H1 (cell line): ENCODE measurements at regions not wholly inside any gene's neighbourhood (a gene's known extent, or its start where the extent isn't known, plus 50 kb on each side); places are given as distances from the start of the nearest gene placed in this dataset.

ENCODE experiments used
- CTCF ChIA-PET: fragments of 300-600 bp; sonication (Branson Sonifier 250); formaldehyde crosslinking; loops from one replicate; lab custom pipeline; 2021; ENCODE audit not compliant: partially characterized antibody; lab: Charles Lee
- POLR2A ChIA-PET: fragments of 300-600 bp; sonication (Branson Sonifier 250); formaldehyde crosslinking; loops from one replicate; lab custom pipeline; 2021; ENCODE audit warnings: inconsistent platforms; ENCODE audit not compliant: partially characterized antibody; lab: Charles Lee
- DNase-seq, 2 experiments: peaks; one replicate each; pipeline versions ENCODE4 v3.0.0 to v3.0.0-alpha.2; 2010 to 2022; ENCODE audit warnings: low spot score in 2 of 2, low read depth in 1 of 2, mixed read lengths in 1 of 2
- FAIRE-seq: peaks from 2 replicates; lab custom pipeline; 2011; peaks lifted over from hg19 to GRCh38; lab: Jason Lieb, UNC
- H2AFZ ChIP-seq: 2 replicates; pipeline ENCODE4 v1.8.1; 2012; ENCODE audit warnings: low read length, inconsistent platforms
- H2AK5ac ChIP-seq: 2 replicates; pipeline ENCODE4 v1.6.1; 2013; ENCODE audit warnings: low read depth, low read length
- H2BK120ac ChIP-seq: replicated peaks from 2 replicates; pipeline ENCODE3; 2013; ENCODE audit warnings: low read depth, low read length, inconsistent platforms
- H2BK12ac ChIP-seq: 2 replicates; pipeline ENCODE4 v1.6.1; 2013; ENCODE audit warnings: low read depth, low read length
- H2BK15ac ChIP-seq: 2 replicates; pipeline ENCODE4 v1.6.1; 2013; ENCODE audit warnings: low read length
- H2BK20ac ChIP-seq: 2 replicates; pipeline ENCODE4 v1.6.1; 2013; ENCODE audit warnings: low read length
- H2BK5ac ChIP-seq: 2 replicates; pipeline ENCODE4 v1.6.1; 2013; ENCODE audit warnings: low read depth, low read length
- H3K14ac ChIP-seq: 2 replicates; pipeline ENCODE4 v1.6.1; 2013; ENCODE audit warnings: inconsistent platforms; ENCODE audit not compliant: insufficient read length
- H3K18ac ChIP-seq: 2 replicates; pipeline ENCODE4 v1.6.1; 2013; ENCODE audit warnings: low read length; ENCODE audit errors: extremely low read depth
- H3K23ac ChIP-seq: 2 replicates; pipeline ENCODE4 v1.6.1; 2013; ENCODE audit warnings: inconsistent platforms; ENCODE audit not compliant: insufficient read length
- H3K23me2 ChIP-seq: 2 replicates; pipeline ENCODE4 v1.6.1; 2013; ENCODE audit warnings: low read depth, low read length
- H3K27ac ChIP-seq: 2 replicates; pipeline ENCODE4 v1.6.1; 2011; ENCODE audit warnings: low read depth, low read length, inconsistent platforms
- H3K27me3 ChIP-seq, 4 experiments: replicated peaks in 1 of 4; 1 replicate in 1 of 4; 2 replicates in 3 of 4; pipeline versions ENCODE4 v1.6.1 to v1.8.1; 2011 to 2013; ENCODE audit warnings: low read length in 3 of 4, mild to moderate bottlenecking in 3 of 4, inconsistent platforms in 2 of 4, mixed read lengths in 2 of 4, moderate library complexity in 1 of 4; ENCODE audit not compliant: control insufficient read depth in 3 of 4, insufficient read depth in 3 of 4; ENCODE audit errors: extremely low read depth in 1 of 4
- H3K36me3 ChIP-seq, 4 experiments: 2 replicates each; pipeline versions ENCODE4 v1.6.1 to v1.8.1; 2011 to 2013; ENCODE audit warnings: mild to moderate bottlenecking in 4 of 4, low read length in 3 of 4, moderate library complexity in 2 of 4, control low read depth in 1 of 4, inconsistent platforms in 1 of 4; ENCODE audit not compliant: insufficient read depth in 4 of 4, control insufficient read depth in 2 of 4
- H3K4ac ChIP-seq: replicated peaks from 2 replicates; pipeline ENCODE3; 2013; ENCODE audit warnings: low read length, low read depth, mixed read lengths, inconsistent platforms; ENCODE audit not compliant: insufficient read length
- H3K4me1 ChIP-seq, 4 experiments: replicated peaks in 1 of 4; 1 replicate in 1 of 4; 2 replicates in 3 of 4; pipeline versions ENCODE4 v1.6.1 to v1.8.1; 2011 to 2013; ENCODE audit warnings: low read length in 3 of 4, inconsistent platforms in 2 of 4, mixed read lengths in 1 of 4; ENCODE audit not compliant: insufficient read depth in 4 of 4, control insufficient read depth in 3 of 4
- H3K4me2 ChIP-seq, 2 experiments: 2 replicates each; pipeline versions ENCODE4 v1.6.1 to v1.8.1; 2011 to 2013; ENCODE audit warnings: low read depth in 2 of 2, low read length in 2 of 2, control low read depth in 1 of 2, inconsistent platforms in 1 of 2, mild to moderate bottlenecking in 1 of 2; ENCODE audit not compliant: insufficient read depth in 1 of 2
- H3K4me3 ChIP-seq, 4 experiments: fragments of 200-600, 300-600 bp in 1 of 4; sonication (generic), shearing (Covaris generic), sonication (Bioruptor Twin) in 1 of 4; 2 replicates each; pipeline versions ENCODE4 v1.5.1 to v1.8.1; 2011 to 2016; ENCODE audit warnings: low read length in 4 of 4, low read depth in 3 of 4, control low read depth in 2 of 4, inconsistent platforms in 2 of 4, mild to moderate bottlenecking in 2 of 4, mixed read lengths in 1 of 4, moderate library complexity in 1 of 4; ENCODE audit not compliant: insufficient read depth in 2 of 4; ENCODE audit errors: extremely low read depth in 1 of 4
- H3K56ac ChIP-seq: replicated peaks from 2 replicates; pipeline ENCODE3; 2013; ENCODE audit warnings: low read depth, mild to moderate bottlenecking, mixed read lengths, low read length, inconsistent platforms; ENCODE audit not compliant: insufficient read length
- H3K79me1 ChIP-seq: 2 replicates; pipeline ENCODE4 v1.6.1; 2013; ENCODE audit warnings: low read depth, low read length, control low read depth
- H3K79me2 ChIP-seq, 2 experiments: 2 replicates each; pipeline versions ENCODE4 v1.6.1 to v1.8.1; 2012 to 2013; ENCODE audit warnings: low read length in 2 of 2, mild to moderate bottlenecking in 2 of 2, inconsistent platforms in 1 of 2; ENCODE audit not compliant: insufficient read depth in 2 of 2, control insufficient read depth in 1 of 2
- H3K9ac ChIP-seq, 4 experiments: replicated peaks in 1 of 4; 1 replicate in 1 of 4; 2 replicates in 3 of 4; pipeline versions ENCODE4 v1.6.1 to v1.8.1; 2011 to 2013; ENCODE audit warnings: low read depth in 3 of 4, low read length in 3 of 4, control low read depth in 2 of 4, mild to moderate bottlenecking in 2 of 4, moderate library complexity in 2 of 4, inconsistent platforms in 1 of 4; ENCODE audit errors: extremely low read depth in 1 of 4
- H3K9me3 ChIP-seq, 2 experiments: 2 replicates each; pipeline versions ENCODE4 v1.6.1 to v1.8.1; 2012 to 2013; ENCODE audit warnings: mild to moderate bottlenecking in 2 of 2, moderate library complexity in 2 of 2, control low read depth in 1 of 2, inconsistent platforms in 1 of 2, low read depth in 1 of 2, low read length in 1 of 2, mixed read lengths in 1 of 2; ENCODE audit not compliant: insufficient read depth in 2 of 2
- H4K20me1 ChIP-seq, 2 experiments: replicated peaks in 1 of 2; 2 replicates each; pipeline versions ENCODE3 to v1.8.1; 2011 to 2013; ENCODE audit warnings: inconsistent platforms in 2 of 2, low read length in 2 of 2, mild to moderate bottlenecking in 1 of 2; ENCODE audit not compliant: insufficient read depth in 2 of 2, control insufficient read depth in 1 of 2
- H4K5ac ChIP-seq: 2 replicates; pipeline ENCODE4 v1.6.1; 2013; ENCODE audit warnings: low read length, low read depth, mixed read lengths, inconsistent platforms; ENCODE audit not compliant: insufficient read length
- H4K8ac ChIP-seq: 2 replicates; pipeline ENCODE4 v1.8.0; 2013; ENCODE audit warnings: mild to moderate bottlenecking, moderate library complexity, low read length, inconsistent platforms; ENCODE audit not compliant: insufficient read depth; ENCODE audit errors: extremely low read depth
- H4K91ac ChIP-seq: replicated peaks from 2 replicates; pipeline ENCODE3; 2013; ENCODE audit warnings: low read length, mixed read lengths, inconsistent platforms; ENCODE audit not compliant: insufficient read length
- JUND ChIP-seq: IDR thresholded peaks from 2 replicates; pipeline ENCODE4 v1.6.1; 2011; ENCODE audit warnings: mild to moderate bottlenecking, improper control_type of control experiment, low read length
- RAD21 ChIP-seq, 2 experiments: IDR thresholded peaks in 1 of 2; conservative IDR thresholded peaks in 1 of 2; 2 replicates each; pipeline ENCODE4 v1.6.1; 2011; ENCODE audit warnings: low read depth in 2 of 2, low read length in 2 of 2, improper control_type of control experiment in 1 of 2, inconsistent platforms in 1 of 2, mild to moderate bottlenecking in 1 of 2, moderate library complexity in 1 of 2
- WGBS, 2 experiments: shearing (Covaris generic) in 1 of 2; methylation state at CpG; one replicate each; pipeline versions ENCODE4 v1.1.6 to v1.1.7; 2013 to 2015; ENCODE audit warnings: low lambda C conversion rate in 2 of 2, mixed read lengths in 2 of 2, inconsistent platforms in 1 of 2, low coverage in 1 of 2, missing lambda C conversion rate in 1 of 2; ENCODE audit not compliant: insufficient replicate concordance in 2 of 2, insufficient coverage in 1 of 2, insufficient read length in 1 of 2; ENCODE audit errors: extremely low coverage in 1 of 2, missing lambda C conversion rate in 1 of 2; 5-methylcytosine and 5-hydroxymethylcytosine counted together
- TF ChIP-seq, protein P1 (sequence below), 3 experiments: IDR thresholded peaks; 1 replicate in 2 of 3; 2 replicates in 1 of 3; pipeline versions ENCODE4 v1.5.1 to v1.6.1; 2011; ENCODE audit warnings: low read length in 3 of 3, mild to moderate bottlenecking in 3 of 3, inconsistent platforms in 2 of 3, low read depth in 1 of 3, moderate library complexity in 1 of 3; ENCODE audit not compliant: insufficient read depth in 1 of 3; ENCODE audit errors: control extremely low read depth in 1 of 3
- TF ChIP-seq, protein P2 (sequence below): IDR thresholded peaks from 2 replicates; pipeline ENCODE4 v1.6.1; 2012; ENCODE audit warnings: inconsistent platforms
- TF ChIP-seq, protein P3 (sequence below): IDR thresholded peaks from 2 replicates; pipeline ENCODE4 v1.6.1; 2011; ENCODE audit warnings: low read depth, mild to moderate bottlenecking, low read length; ENCODE audit not compliant: insufficient read depth

DNA sequence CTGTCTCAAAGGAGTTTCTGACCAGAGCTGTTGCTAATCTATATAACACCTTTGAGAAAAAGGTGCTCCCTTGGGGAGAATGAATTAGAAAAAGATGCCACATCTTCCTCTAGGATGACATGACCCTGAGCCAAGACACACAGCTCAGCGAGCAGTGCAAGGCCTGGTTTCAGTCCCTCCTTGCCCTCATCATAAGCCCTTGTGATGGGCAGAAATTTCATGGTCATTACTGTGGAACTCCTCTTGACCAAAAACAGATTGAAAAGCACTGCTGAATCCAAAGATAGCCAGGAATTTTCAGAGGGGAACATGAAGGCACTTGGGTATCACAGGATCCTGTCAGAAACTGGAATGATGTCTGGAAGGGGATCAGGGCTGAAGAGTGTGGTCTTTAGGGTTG, 74.1 kb upstream of the IRX6 start:
- no peak overlapping the region for H2BK120ac ChIP-seq
- H3K79me1 ChIP-seq, result no peaks in the 10 kb centered on the region
- POLR2A ChIA-PET, result no interaction called here
- no peak overlapping the region for H2AK5ac ChIP-seq
- peaks cover 0 to 5% (median 3%) of the 10 kb centered on the region in 4 experiments; a peak in 1 of 7 replicates for H3K4me1 ChIP-seq
- no peak overlapping the region for H3K23ac ChIP-seq
- no peak overlapping the region for H2AFZ ChIP-seq
- H3K14ac ChIP-seq, result no peak overlapping the region
- no peaks in the 10 kb centered on the region for H3K9me3 ChIP-seq
- no peak overlapping the region for H4K5ac ChIP-seq
- H2BK20ac ChIP-seq, result no peak overlapping the region
- no peak overlapping the region for H3K4me3 ChIP-seq
- FAIRE-seq (no peak), DNase-seq (no peak)
- H4K8ac ChIP-seq, result no peak overlapping the region
- CTCF ChIA-PET, result interaction anchor here (0.6 to 2.2 kb wide), 8 partner anchors 7 to 312 kb away, joined by 3 to 16 read pairs (median 4); no protein-coding TSS in a partner anchor
- no peaks in the 10 kb centered on the region for H3K79me2 ChIP-seq
- no peak overlapping the region for H3K18ac ChIP-seq
- H4K91ac ChIP-seq, result no peak overlapping the region
- no peak overlapping the region for H3K9ac ChIP-seq
- no peaks in the 10 kb centered on the region; a peak in 1 of 7 replicates for H3K27me3 ChIP-seq
- H4K20me1 ChIP-seq, result no peaks in the 10 kb centered on the region
- H2BK15ac ChIP-seq, result no peak overlapping the region
- H3K23me2 ChIP-seq, result no peaks in the 10 kb centered on the region
- 90% methylated on average over 1 of the region's 1 CpG; no CpG with 5 or more reads in 1 of the 2 experiments for WGBS, 2 experiments
- H2BK5ac ChIP-seq, result no peak overlapping the region
- H2BK12ac ChIP-seq, result no peak overlapping the region
- no peak overlapping the region for H3K56ac ChIP-seq
- H3K4me2 ChIP-seq, result no peak overlapping the region
- H3K27ac ChIP-seq, result no peak overlapping the region
- H3K4ac ChIP-seq, result no peak overlapping the region
- H3K36me3 ChIP-seq, result no peaks in the 10 kb centered on the region
- TF ChIP-seq RAD21 (IDR thresholded peaks at IDR 0.05 in 1 of 2, conservative IDR thresholded peaks at IDR 0.05 in 1 of 2; ENCODE audit: low read depth in 2 of 2, low read length in 2 of 2), result no peak
- no peak for TF ChIP-seq JUND
- TF ChIP-seq, protein P1, sequence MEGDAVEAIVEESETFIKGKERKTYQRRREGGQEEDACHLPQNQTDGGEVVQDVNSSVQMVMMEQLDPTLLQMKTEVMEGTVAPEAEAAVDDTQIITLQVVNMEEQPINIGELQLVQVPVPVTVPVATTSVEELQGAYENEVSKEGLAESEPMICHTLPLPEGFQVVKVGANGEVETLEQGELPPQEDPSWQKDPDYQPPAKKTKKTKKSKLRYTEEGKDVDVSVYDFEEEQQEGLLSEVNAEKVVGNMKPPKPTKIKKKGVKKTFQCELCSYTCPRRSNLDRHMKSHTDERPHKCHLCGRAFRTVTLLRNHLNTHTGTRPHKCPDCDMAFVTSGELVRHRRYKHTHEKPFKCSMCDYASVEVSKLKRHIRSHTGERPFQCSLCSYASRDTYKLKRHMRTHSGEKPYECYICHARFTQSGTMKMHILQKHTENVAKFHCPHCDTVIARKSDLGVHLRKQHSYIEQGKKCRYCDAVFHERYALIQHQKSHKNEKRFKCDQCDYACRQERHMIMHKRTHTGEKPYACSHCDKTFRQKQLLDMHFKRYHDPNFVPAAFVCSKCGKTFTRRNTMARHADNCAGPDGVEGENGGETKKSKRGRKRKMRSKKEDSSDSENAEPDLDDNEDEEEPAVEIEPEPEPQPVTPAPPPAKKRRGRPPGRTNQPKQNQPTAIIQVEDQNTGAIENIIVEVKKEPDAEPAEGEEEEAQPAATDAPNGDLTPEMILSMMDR (IDR thresholded peaks at IDR 0.05; ENCODE audit: control extremely low read depth in 1 of 3, insufficient read depth in 1 of 3, low read depth in 1 of 3, low read length in 3 of 3), result no peak
- TF ChIP-seq, protein P2, sequence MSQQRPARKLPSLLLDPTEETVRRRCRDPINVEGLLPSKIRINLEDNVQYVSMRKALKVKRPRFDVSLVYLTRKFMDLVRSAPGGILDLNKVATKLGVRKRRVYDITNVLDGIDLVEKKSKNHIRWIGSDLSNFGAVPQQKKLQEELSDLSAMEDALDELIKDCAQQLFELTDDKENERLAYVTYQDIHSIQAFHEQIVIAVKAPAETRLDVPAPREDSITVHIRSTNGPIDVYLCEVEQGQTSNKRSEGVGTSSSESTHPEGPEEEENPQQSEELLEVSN, result no peak
- TF ChIP-seq, protein P3, sequence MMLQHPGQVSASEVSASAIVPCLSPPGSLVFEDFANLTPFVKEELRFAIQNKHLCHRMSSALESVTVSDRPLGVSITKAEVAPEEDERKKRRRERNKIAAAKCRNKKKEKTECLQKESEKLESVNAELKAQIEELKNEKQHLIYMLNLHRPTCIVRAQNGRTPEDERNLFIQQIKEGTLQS, result no peak
